Spleen (tissue), 7 donors: ENCODE measurements at regions not wholly inside any gene's neighbourhood (a gene's known extent, or its start where the extent isn't known, plus 50 kb on each side); places are given as distances from the start of the nearest gene placed in this dataset.

ENCODE experiments used
- POLR2A ChIP-seq, 3 donors: fragments of 450-650 bp; IDR thresholded peaks; one replicate each; pipeline ENCODE4 v1.5.1; 2017; ENCODE audit warnings: antibody characterized with exemption in 3 of 3, mild to moderate bottlenecking in 1 of 3
- TF ChIP-seq, protein P1 (sequence below), 11 experiments: fragments of 200-600 bp in 7 of 11; fragments of 450-650 bp in 4 of 11; sonication (generic) in 4 of 11; IDR thresholded peaks in 8 of 11; conservative IDR thresholded peaks in 3 of 11; 1 replicate in 7 of 11; 2 replicates in 4 of 11; pipeline versions ENCODE4 v1.4.0 to v1.8.0; 2016 to 2021; ENCODE audit warnings: antibody characterized with exemption in 11 of 11, inconsistent platforms in 4 of 11, mild to moderate bottlenecking in 1 of 11
- donor health status: DM: no; HTN: no; CAD: no; lungs with moderate emphysema.
- donor health status: DM: no; HTN: no; CAD: no.
- donor health status: DM: no; HTN: no; CAD: no.

DNA sequence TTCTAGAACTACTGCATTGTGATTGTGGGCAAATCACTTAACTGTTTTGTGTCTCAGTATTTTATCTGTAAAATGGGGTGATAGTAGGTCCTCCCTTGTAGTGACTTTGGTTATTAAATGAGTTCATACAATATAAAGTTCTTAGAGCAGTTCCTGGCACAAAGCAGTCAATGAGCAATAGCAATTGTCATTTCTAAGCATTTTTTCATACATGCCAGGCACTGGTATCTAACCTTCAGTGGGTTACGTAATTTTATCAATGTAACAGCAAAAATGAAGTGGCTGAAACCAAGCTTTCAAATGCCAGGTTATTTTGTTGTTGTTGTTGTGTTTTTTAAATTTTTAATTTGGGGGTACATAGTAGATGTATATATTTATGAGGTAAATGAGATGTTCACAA is 401.9 kb downstream of the MEIS1 start:
- TF ChIP-seq POLR2A (IDR thresholded peaks at IDR 0.05) = no peak
- TF ChIP-seq, protein P1, sequence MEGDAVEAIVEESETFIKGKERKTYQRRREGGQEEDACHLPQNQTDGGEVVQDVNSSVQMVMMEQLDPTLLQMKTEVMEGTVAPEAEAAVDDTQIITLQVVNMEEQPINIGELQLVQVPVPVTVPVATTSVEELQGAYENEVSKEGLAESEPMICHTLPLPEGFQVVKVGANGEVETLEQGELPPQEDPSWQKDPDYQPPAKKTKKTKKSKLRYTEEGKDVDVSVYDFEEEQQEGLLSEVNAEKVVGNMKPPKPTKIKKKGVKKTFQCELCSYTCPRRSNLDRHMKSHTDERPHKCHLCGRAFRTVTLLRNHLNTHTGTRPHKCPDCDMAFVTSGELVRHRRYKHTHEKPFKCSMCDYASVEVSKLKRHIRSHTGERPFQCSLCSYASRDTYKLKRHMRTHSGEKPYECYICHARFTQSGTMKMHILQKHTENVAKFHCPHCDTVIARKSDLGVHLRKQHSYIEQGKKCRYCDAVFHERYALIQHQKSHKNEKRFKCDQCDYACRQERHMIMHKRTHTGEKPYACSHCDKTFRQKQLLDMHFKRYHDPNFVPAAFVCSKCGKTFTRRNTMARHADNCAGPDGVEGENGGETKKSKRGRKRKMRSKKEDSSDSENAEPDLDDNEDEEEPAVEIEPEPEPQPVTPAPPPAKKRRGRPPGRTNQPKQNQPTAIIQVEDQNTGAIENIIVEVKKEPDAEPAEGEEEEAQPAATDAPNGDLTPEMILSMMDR (IDR thresholded peaks at IDR 0.05 in 8 of 11, conservative IDR thresholded peaks at IDR 0.05 in 3 of 11) = no peak
